T-cell (primary cell): ENCODE measurements at regions not wholly inside any gene's neighbourhood (a gene's known extent, or its start where the extent isn't known, plus 50 kb on each side); places are given as distances from the start of the nearest gene placed in this dataset.
"Not testable (repeated sequence)": the region's sequence is repeated elsewhere in the genome, so short reads cannot be mapped to it uniquely, and the experiment has no call there.

Source experiments
- ATAC-seq, 4 experiments: fragments of 200-7000 bp in 3 of 4; fragments of 150-1000 bp in 1 of 4; cut with Tn5 transposase; replicated peaks in 1 of 4; 1 replicate in 3 of 4; 2 replicates in 1 of 4; pipeline ENCODE4 v1.10.0; 2021; ENCODE audit warnings: moderate library complexity in 3 of 4, mild to moderate bottlenecking in 2 of 4, moderate number of reproducible peaks in 1 of 4
- CTCF ChIA-PET, 2 donors: fragments of 300-600 bp; sonication (Branson Sonifier 250); formaldehyde crosslinking; loops; one replicate each; lab custom pipeline; 2022; ENCODE audit warnings: antibody characterized with exemption in 2 of 2; lab: Charles Lee
- POLR2A ChIA-PET, 2 donors: fragments of 300-600 bp; sonication (Branson Sonifier 250); formaldehyde crosslinking; loops; one replicate each; lab custom pipeline; 2022; ENCODE audit warnings: antibody characterized with exemption in 2 of 2; lab: Charles Lee
- DNase-seq, 35 experiments: peaks; one replicate each; pipeline versions ENCODE4 v3.0.0 to v3.0.0-alpha.2; 2013 to 2023
- H3K27ac ChIP-seq: one replicate; pipeline ENCODE4 v1.5.1; 2013; ENCODE audit warnings: low read length
- H3K27me3 ChIP-seq, 2 experiments: replicated peaks in 1 of 2; 1 replicate in 1 of 2; 2 replicates in 1 of 2; pipeline versions ENCODE4 v1.6.1 to v1.7.0; 2013; ENCODE audit warnings: low read length in 1 of 2, mixed read lengths in 1 of 2; ENCODE audit not compliant: control insufficient read depth in 2 of 2, insufficient read depth in 2 of 2; ENCODE audit errors: extremely low read depth in 1 of 2
- H3K36me3 ChIP-seq, 2 donors: 1 replicate in 1 of 2; 2 replicates in 1 of 2; pipeline versions ENCODE4 v1.6.1 to v1.7.0; 2013; ENCODE audit warnings: low read length in 1 of 2; ENCODE audit not compliant: control insufficient read depth in 2 of 2, insufficient read depth in 1 of 2; ENCODE audit errors: extremely low read depth in 1 of 2
- H3K4me1 ChIP-seq, 2 experiments: 1 replicate in 1 of 2; 2 replicates in 1 of 2; pipeline versions ENCODE4 v1.6.1 to v1.7.0; 2013; ENCODE audit warnings: low read length in 2 of 2, mixed read lengths in 1 of 2; ENCODE audit not compliant: insufficient read depth in 2 of 2, control insufficient read depth in 1 of 2; ENCODE audit errors: extremely low read depth in 1 of 2
- H3K4me3 ChIP-seq, 2 donors: 1 replicate in 1 of 2; 2 replicates in 1 of 2; pipeline versions ENCODE4 v1.5.1 to v1.7.0; 2013; ENCODE audit warnings: mild to moderate bottlenecking in 2 of 2, low read length in 1 of 2, moderate library complexity in 1 of 2; ENCODE audit not compliant: control insufficient read depth in 1 of 2; ENCODE audit errors: extremely low read depth in 1 of 2
- H3K9me3 ChIP-seq: 2 replicates; pipeline ENCODE4 v1.7.0; 2013
- H3K27ac Mint-ChIP-seq, 2 donors: one replicate each; pipeline ENCODE4 v1.8.0; 2020 to 2021; ENCODE audit warnings: mild to moderate bottlenecking in 2 of 2, mixed read lengths in 2 of 2
- H3K27me3 Mint-ChIP-seq, 2 donors: one replicate each; pipeline ENCODE4 v1.8.0; 2021 to 2022; ENCODE audit warnings: mixed read lengths in 2 of 2
- H3K36me3 Mint-ChIP-seq: one replicate; pipeline ENCODE4 v1.8.0; 2021; ENCODE audit warnings: mixed read lengths
- H3K4me1 Mint-ChIP-seq, 3 donors: one replicate each; pipeline ENCODE4 v1.8.0; 2020 to 2022; ENCODE audit warnings: mixed read lengths in 3 of 3, mild to moderate bottlenecking in 1 of 3
- H3K4me3 Mint-ChIP-seq, 3 donors: one replicate each; pipeline ENCODE4 v1.8.0; 2020 to 2022; ENCODE audit warnings: mild to moderate bottlenecking in 3 of 3, mixed read lengths in 3 of 3, moderate library complexity in 3 of 3
- H3K9me3 Mint-ChIP-seq, 3 donors: one replicate each; pipeline ENCODE4 v1.8.0; 2020 to 2022; ENCODE audit warnings: mixed read lengths in 3 of 3
- WGBS: methylation state at CpG from one replicate; pipeline ENCODE4 v1.1.5; 2013; ENCODE audit warnings: missing lambda C conversion rate; ENCODE audit not compliant: insufficient coverage; 5-methylcytosine and 5-hydroxymethylcytosine counted together

DNA sequence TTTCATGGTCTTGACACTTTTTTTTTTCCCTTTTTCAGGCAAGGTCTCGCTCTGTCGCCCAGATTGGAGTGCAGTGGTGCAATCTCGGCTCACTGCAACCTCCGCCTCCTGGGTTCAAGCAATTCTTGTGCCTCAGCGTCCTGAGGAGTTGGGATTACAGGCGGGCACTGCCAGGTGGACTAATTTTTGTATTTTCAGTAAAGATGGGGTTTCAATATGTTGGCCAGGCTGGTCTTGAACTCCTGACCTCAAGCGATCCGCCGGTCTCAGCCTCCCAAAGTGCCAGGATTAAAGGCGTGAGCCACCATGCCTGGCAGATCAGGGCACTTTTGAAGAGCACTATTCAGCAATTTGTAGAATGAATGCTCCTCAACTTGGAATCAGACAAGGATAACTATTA lies 86.8 kb upstream of the SIX2 start:
- H3K27ac Mint-ChIP-seq, H3K9me3 ChIP-seq, H3K27me3 ChIP-seq, ATAC-seq, H3K9me3 Mint-ChIP-seq, H3K4me3 ChIP-seq, POLR2A ChIA-PET, H3K4me1 ChIP-seq, H3K36me3 ChIP-seq, DNase-seq, H3K4me3 Mint-ChIP-seq, H3K4me1 Mint-ChIP-seq, CTCF ChIA-PET, H3K36me3 Mint-ChIP-seq, H3K27ac ChIP-seq: not testable (repeated sequence)
- peaks cover 24 to 25% of the 10 kb centered on the region in 2 donors for H3K27me3 Mint-ChIP-seq
- 85% methylated on average over 9 of the region's 10 CpGs for WGBS

DNA sequence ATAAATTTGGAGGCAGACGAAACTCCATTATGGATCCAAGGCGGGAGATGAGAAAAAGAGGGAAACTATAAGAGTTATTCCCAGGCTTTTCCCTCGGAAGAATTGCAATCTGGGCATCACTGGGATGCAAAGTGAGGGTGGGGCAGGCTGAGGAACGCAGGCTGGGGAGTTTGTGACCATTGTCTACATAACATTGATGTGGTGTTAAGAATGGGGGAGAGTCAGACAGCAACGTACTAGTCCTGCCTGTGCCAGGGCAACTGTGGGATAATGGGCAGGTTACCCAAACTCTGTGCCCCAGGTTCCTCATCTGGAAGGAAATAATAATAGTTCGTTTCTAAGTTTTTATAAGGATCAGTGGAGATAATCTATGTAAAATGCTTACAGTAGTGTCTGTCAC lies 84.4 kb upstream of the SIX2 start:
- Mint-ChIP-seq H3K27ac (peak overlapping the region in 1 of 2 donors; percentile 29), H3K27me3 (peaks cover 25 to 28% of the 10 kb centered on the region in 2 donors)
- POLR2A ChIA-PET, result interaction anchor here in 1 of 2 donors (0.6 kb wide), 1 partner anchor 98 kb away, joined by 3 read pairs; no protein-coding TSS in a partner anchor

DNA sequence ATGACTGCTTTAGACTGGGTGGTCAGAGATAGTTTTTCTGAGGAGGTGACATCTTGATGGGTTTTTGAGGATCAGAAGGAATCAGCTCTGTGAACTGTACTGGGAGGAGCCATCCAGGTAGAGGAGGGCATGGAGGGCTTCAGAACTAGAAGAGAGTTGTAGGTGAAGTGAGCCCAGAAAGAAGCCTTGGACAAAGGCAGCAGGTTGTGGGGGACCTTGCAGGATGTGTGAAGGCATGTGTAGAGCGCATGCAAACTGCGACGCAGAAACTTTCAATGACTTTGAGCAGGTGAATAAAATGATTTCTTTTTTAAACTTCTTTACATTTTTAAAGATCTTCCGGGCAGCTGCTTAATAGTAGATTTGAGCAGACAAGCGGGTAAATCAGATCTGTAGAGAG lies 83.9 kb upstream of the SIX2 start:
- peaks cover 25 to 28% of the 10 kb centered on the region in 2 donors for H3K27me3 Mint-ChIP-seq
- no CpG with 5 or more reads among the region's 5 CpGs for WGBS
- no peaks in the 10 kb centered on the region for H3K4me1 ChIP-seq
- POLR2A ChIA-PET, result no interaction called here
- no peak for ATAC-seq
- no peaks in the 10 kb centered on the region for H3K4me1 Mint-ChIP-seq
- H3K4me3 ChIP-seq, result no peak overlapping the region
- H3K4me3 Mint-ChIP-seq, result no peak overlapping the region
- H3K36me3 Mint-ChIP-seq, result no peaks in the 10 kb centered on the region
- H3K27ac Mint-ChIP-seq, result peak overlapping the region in 1 of 2 donors; percentile 29
- H3K27me3 ChIP-seq, result peaks cover 0 to 8% of the 10 kb centered on the region in 2 experiments
- CTCF ChIA-PET, result no interaction called here
- H3K9me3 Mint-ChIP-seq, result peaks cover 0 to 3% (median 0%) of the 10 kb centered on the region in 3 donors
- DNase-seq, result no peak
- H3K36me3 ChIP-seq, result no peaks in the 10 kb centered on the region
- no peak overlapping the region for H3K27ac ChIP-seq
- H3K9me3 ChIP-seq, result no peaks in the 10 kb centered on the region

More for the DNA sequence above, 84.4 kb upstream of the SIX2 start:
- peaks cover 0 to 10% of the 10 kb centered on the region in 2 experiments for H3K27me3 ChIP-seq
- no peaks in the 10 kb centered on the region for H3K36me3 Mint-ChIP-seq
- CTCF ChIA-PET, result no interaction called here
- no peak overlapping the region for H3K4me3 ChIP-seq
- ATAC-seq, result no peak
- no peaks in the 10 kb centered on the region for H3K36me3 ChIP-seq
- 68% methylated on average over 5 of the region's 6 CpGs for WGBS
- no peak for DNase-seq
- H3K9me3 Mint-ChIP-seq, result peaks cover 0 to 3% (median 0%) of the 10 kb centered on the region in 3 donors
- no peak overlapping the region for H3K4me3 Mint-ChIP-seq
- no peaks in the 10 kb centered on the region for H3K4me1 ChIP-seq
- no peak overlapping the region for H3K27ac ChIP-seq
- no peaks in the 10 kb centered on the region for H3K4me1 Mint-ChIP-seq
- H3K9me3 ChIP-seq, result no peaks in the 10 kb centered on the region

DNA sequence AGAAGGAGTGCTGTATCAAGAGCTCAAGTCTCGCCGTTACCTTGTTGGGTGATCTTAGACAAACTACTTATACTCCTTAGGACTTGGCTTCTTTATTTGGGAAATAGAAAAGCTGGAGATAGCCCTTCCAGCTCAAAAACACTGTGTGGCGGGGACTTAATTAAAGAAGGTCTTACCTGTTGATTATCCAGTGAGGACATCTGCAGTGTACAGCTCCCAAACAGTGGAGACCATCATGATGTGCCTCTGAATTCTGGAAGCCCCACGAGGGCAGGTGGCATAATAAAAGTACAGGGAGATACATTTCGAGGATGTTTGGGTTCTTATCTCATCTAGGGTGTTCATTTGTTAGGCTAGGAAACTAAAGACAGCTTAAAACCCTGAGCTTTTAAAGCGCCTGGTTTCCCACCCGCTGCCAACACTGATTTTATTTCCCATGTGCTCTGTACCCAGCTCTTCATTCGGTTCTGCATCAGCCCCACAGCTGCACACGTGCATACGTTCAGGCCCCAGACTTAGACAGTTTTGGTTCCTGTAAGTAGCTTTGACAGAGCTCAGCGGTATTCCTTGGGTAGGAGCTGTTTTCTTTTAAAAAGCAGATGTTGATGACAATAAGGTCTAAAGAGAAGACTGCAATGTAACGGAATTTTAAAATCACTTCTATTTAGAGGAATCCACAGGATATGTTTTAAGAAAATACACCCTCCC lies 80.5 kb upstream of the SIX2 start:
- Histone ChIP-seq H3K4me1 (no peaks in the 10 kb centered on the region), H3K27ac (no peak overlapping the region), H3K9me3 (no peaks in the 10 kb centered on the region), H3K36me3 (no peaks in the 10 kb centered on the region), H3K27me3 (peaks cover 0 to 4% of the 10 kb centered on the region in 2 experiments), H3K4me3 (no peak overlapping the region)
- no peaks in the 10 kb centered on the region for H3K4me1 Mint-ChIP-seq
- peaks cover 0 to 6% (median 0%) of the 10 kb centered on the region in 3 donors for H3K9me3 Mint-ChIP-seq
- no peak overlapping the region for H3K4me3 Mint-ChIP-seq
- ATAC-seq, result no peak
- H3K36me3 Mint-ChIP-seq, result no peaks in the 10 kb centered on the region
- ChIA-PET CTCF (no interaction called here), POLR2A (no interaction called here)
- peaks cover 13 to 23% of the 10 kb centered on the region in 2 donors for H3K27me3 Mint-ChIP-seq
- H3K27ac Mint-ChIP-seq, result no peak overlapping the region
- DNase-seq, result no peak
- 77% methylated on average over 6 of the region's 12 CpGs for WGBS

DNA sequence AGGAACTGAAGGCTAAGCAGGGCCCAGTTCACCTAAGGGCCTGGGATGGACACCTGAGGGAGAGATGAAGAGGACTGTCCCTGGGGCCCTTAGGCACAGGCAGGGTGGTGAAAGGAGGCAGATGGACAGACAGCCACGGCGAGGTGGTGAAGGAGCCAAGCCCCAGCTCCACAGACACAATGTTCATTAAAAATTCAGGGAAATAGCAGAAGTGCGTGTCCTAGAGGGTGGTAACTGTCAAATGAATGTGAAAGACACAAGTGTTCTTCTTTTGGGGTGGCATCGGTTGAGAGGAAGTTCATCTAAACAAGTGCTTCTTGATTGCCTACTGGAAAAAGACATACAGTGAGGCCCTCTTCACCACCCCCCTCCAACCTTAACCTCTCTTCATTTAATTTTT lies 76.2 kb upstream of the SIX2 start:
- no peak overlapping the region for H3K4me3 Mint-ChIP-seq
- H3K4me3 ChIP-seq, result no peak overlapping the region
- no peaks in the 10 kb centered on the region for H3K36me3 Mint-ChIP-seq
- no peaks in the 10 kb centered on the region for H3K4me1 ChIP-seq
- no peak for DNase-seq
- ATAC-seq, result no peak
- no peaks in the 10 kb centered on the region for H3K4me1 Mint-ChIP-seq
- no peaks in the 10 kb centered on the region for H3K36me3 ChIP-seq
- H3K9me3 Mint-ChIP-seq, result peaks cover 0 to 4% (median 0%) of the 10 kb centered on the region in 3 donors
- no peak overlapping the region for H3K27ac Mint-ChIP-seq
- no peak overlapping the region for H3K27ac ChIP-seq
- H3K27me3 Mint-ChIP-seq, result peaks cover 1 to 8% of the 10 kb centered on the region in 2 donors
- H3K27me3 ChIP-seq, result no peaks in the 10 kb centered on the region
- WGBS, result no CpG with 5 or more reads among the region's 4 CpGs
- CTCF ChIA-PET, result no interaction called here
- POLR2A ChIA-PET, result no interaction called here
- no peaks in the 10 kb centered on the region for H3K9me3 ChIP-seq

DNA sequence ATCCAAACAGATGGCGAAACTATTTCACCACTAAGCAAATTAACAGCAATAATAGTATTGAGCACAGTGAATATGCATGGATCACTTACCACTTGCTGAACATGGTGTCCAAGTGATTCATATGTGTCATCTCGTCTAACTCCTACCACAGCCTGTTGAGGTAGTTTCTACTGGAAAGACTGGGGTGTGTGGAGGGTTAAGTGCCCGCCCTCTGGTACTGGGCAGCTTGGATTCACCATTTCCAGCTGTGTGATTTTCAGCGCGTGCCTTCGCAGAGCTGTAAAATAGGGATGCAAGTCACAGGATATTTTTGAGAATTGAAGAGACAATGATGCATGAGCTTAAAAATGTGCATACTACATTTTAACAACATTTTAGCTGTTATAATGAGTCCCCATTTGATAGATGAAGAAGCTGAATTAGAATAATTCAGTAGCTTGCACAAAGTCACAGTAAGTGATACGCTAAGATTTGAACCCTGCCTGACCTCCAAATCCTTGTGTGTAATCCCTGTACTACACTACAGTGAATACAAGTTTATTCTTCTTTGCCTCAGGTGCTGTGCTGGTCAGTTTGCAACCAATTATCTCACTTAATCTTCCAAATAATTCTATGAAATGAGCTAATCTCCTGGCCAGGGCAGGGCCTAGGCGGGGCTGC lies 75.2 kb upstream of the SIX2 start:
- Mint-ChIP-seq H3K4me3 (no peak overlapping the region), H3K9me3 (peaks cover 0 to 3% (median 0%) of the 10 kb centered on the region in 3 donors), H3K36me3 (no peaks in the 10 kb centered on the region), H3K4me1 (no peaks in the 10 kb centered on the region), H3K27ac (no peak overlapping the region), H3K27me3 (peaks cover 1 to 7% of the 10 kb centered on the region in 2 donors)
- Histone ChIP-seq H3K27ac (no peak overlapping the region), H3K9me3 (no peaks in the 10 kb centered on the region), H3K4me3 (no peak overlapping the region), H3K36me3 (no peaks in the 10 kb centered on the region), H3K27me3 (no peaks in the 10 kb centered on the region), H3K4me1 (no peaks in the 10 kb centered on the region)
- DNase-seq (no peak), ATAC-seq (no peak)
- ChIA-PET POLR2A (no interaction called here), CTCF (no interaction called here)
- WGBS, result 100% methylated on average over 1 of the region's 8 CpGs
